HEK293T (cell line): ENCODE measurements at regions not wholly inside any gene's neighbourhood (a gene's known extent, or its start where the extent isn't known, plus 50 kb on each side); places are given as distances from the start of the nearest gene placed in this dataset.

Source experiments
- CTBP1 ChIP-seq: fragments of 450-650 bp; IDR thresholded peaks from 2 replicates; pipeline ENCODE4 v1.6.1; 2016; ENCODE audit warnings: borderline replicate concordance
- ELF4 ChIP-seq: fragments of 450-650 bp; IDR thresholded peaks from 2 replicates; pipeline ENCODE4 v1.6.1; 2017; ENCODE audit warnings: antibody characterized with exemption
- FOXA1 ChIP-seq: fragments of 450-650 bp; IDR thresholded peaks from 2 replicates; pipeline ENCODE4 v1.6.1; 2016; ENCODE audit warnings: mild to moderate bottlenecking
- FOXK2 ChIP-seq: fragments of 450-650 bp; IDR thresholded peaks from 2 replicates; pipeline ENCODE4 v1.6.1; 2016; ENCODE audit warnings: mild to moderate bottlenecking
- FOXM1 ChIP-seq: fragments of 450-650 bp; IDR thresholded peaks from 2 replicates; pipeline ENCODE4 v1.6.1; 2017; ENCODE audit warnings: mild to moderate bottlenecking, borderline replicate concordance
- HDGF ChIP-seq: fragments of 450-650 bp; IDR thresholded peaks from 2 replicates; pipeline ENCODE4 v1.6.1; 2017; ENCODE audit warnings: antibody characterized with exemption, borderline replicate concordance
- L3MBTL2 ChIP-seq: fragments of 450-650 bp; conservative IDR thresholded peaks from 2 replicates; pipeline ENCODE4 v1.6.1; 2016; ENCODE audit warnings: mild to moderate bottlenecking
- LEF1 ChIP-seq: fragments of 450-650 bp; IDR thresholded peaks from 2 replicates; pipeline ENCODE4 v1.6.1; 2017; ENCODE audit warnings: mild to moderate bottlenecking, borderline replicate concordance
- NFRKB ChIP-seq: fragments of 450-650 bp; IDR thresholded peaks from 2 replicates; pipeline ENCODE4 v1.6.1; 2016; ENCODE audit warnings: mild to moderate bottlenecking, moderate library complexity
- PKNOX1 ChIP-seq: fragments of 450-650 bp; IDR thresholded peaks from 2 replicates; pipeline ENCODE4 v1.6.1; 2016
- SP1 ChIP-seq: fragments of 450-650 bp; IDR thresholded peaks from 2 replicates; pipeline ENCODE4 v1.6.1; 2017
- SUZ12 ChIP-seq: fragments of 450-650 bp; IDR thresholded peaks from 2 replicates; pipeline ENCODE4 v1.6.1; 2016; ENCODE audit warnings: mild to moderate bottlenecking
- TARDBP ChIP-seq: fragments of 450-650 bp; IDR thresholded peaks from 2 replicates; pipeline ENCODE4 v1.6.1; 2016

- TF ChIP-seq SP1 (no peak), CTBP1 (no peak), FOXA1 (no peak), SUZ12 (no peak), TARDBP (no peak), FOXM1 (no peak), LEF1 (no peak), FOXK2 (no peak), NFRKB (no peak), HDGF (no peak), ELF4 (no peak), L3MBTL2 (no peak), PKNOX1 (no peak)
These were observed 62.0 kb upstream of the THY1 start for GRCh38 chr11:119484741-119485605.
